ENCODE measurements at regions not wholly inside any gene's neighbourhood (a gene's known extent, or its start where the extent isn't known, plus 50 kb on each side); places are given as distances from the start of the nearest gene placed in this dataset.
"Not testable (repeated sequence)": the region's sequence is repeated elsewhere in the genome, so short reads cannot be mapped to it uniquely, and the experiment has no call there.

- not testable (repeated sequence) for H3K27ac Mint-ChIP-seq; H3K4me1 Mint-ChIP-seq; H3K27me3 Mint-ChIP-seq (ENCODE audit: low read depth in 3 of 3); DNase-seq; H3K36me3 Mint-ChIP-seq; H3K4me3 Mint-ChIP-seq
- peaks cover 0 to 17% (median 3%) of the 10 kb centered on the region in 6 donors for H3K9me3 Mint-ChIP-seq
These were observed 82.6 kb upstream of the DCC start for GRCh38 chr18:52257417-52257816.

GRCh38 chr18:52275817-52276216, 64.2 kb upstream of the DCC start:
- Mint-ChIP-seq H3K9me3 (peaks cover 0 to 8% (median under 1%) of the 10 kb centered on the region in 6 donors), H3K27ac (no peak overlapping the region), H3K27me3 (ENCODE audit: low read depth in 3 of 3) (no peaks in the 10 kb centered on the region), H3K36me3 (no peaks in the 10 kb centered on the region), H3K4me1 (no peaks in the 10 kb centered on the region), H3K4me3 (no peak overlapping the region)
- DNase-seq = no peak

GRCh38 chr18:52277785-52278184, 62.2 kb upstream of the DCC start:
- DNase-seq = no peak
- no peaks in the 10 kb centered on the region for H3K36me3 Mint-ChIP-seq
- no peaks in the 10 kb centered on the region for H3K27me3 Mint-ChIP-seq (ENCODE audit: low read depth in 3 of 3)
- no peak overlapping the region for H3K4me3 Mint-ChIP-seq
- H3K27ac Mint-ChIP-seq = no peak overlapping the region
- H3K4me1 Mint-ChIP-seq = no peaks in the 10 kb centered on the region
- H3K9me3 Mint-ChIP-seq = peaks cover 0 to 6% (median under 1%) of the 10 kb centered on the region in 6 donors

GRCh38 chr18:52278191-52278590, 61.8 kb upstream of the DCC start:
- H3K27ac Mint-ChIP-seq = no peak overlapping the region
- H3K4me1 Mint-ChIP-seq = no peaks in the 10 kb centered on the region
- no peak for DNase-seq
- no peaks in the 10 kb centered on the region for H3K27me3 Mint-ChIP-seq (ENCODE audit: low read depth in 3 of 3)
- H3K4me3 Mint-ChIP-seq = no peak overlapping the region
- peaks cover 0 to 6% (median under 1%) of the 10 kb centered on the region in 6 donors for H3K9me3 Mint-ChIP-seq
- no peaks in the 10 kb centered on the region for H3K36me3 Mint-ChIP-seq

- no peaks in the 10 kb centered on the region for H3K27me3 Mint-ChIP-seq (ENCODE audit: low read depth in 3 of 3)
- peaks cover 0 to 10% (median under 1%) of the 10 kb centered on the region in 6 donors for H3K9me3 Mint-ChIP-seq
- no peaks in the 10 kb centered on the region for H3K36me3 Mint-ChIP-seq
- H3K27ac Mint-ChIP-seq = no peak overlapping the region
- H3K4me3 Mint-ChIP-seq = no peak overlapping the region
- no peak for DNase-seq
- H3K4me1 Mint-ChIP-seq = no peaks in the 10 kb centered on the region
These were observed 59.3 kb upstream of the DCC start for GRCh38 chr18:52280702-52281101.

- Mint-ChIP-seq H3K4me1 (no peaks in the 10 kb centered on the region), H3K9me3 (peaks cover 0 to 4% (median 0%) of the 10 kb centered on the region in 6 donors), H3K4me3 (no peak overlapping the region), H3K36me3 (no peaks in the 10 kb centered on the region), H3K27me3 (ENCODE audit: low read depth in 3 of 3) (peaks cover 0 to 1% (median 0%) of the 10 kb centered on the region in 3 donors), H3K27ac (no peak overlapping the region)
- DNase-seq = no peak
These were observed 56.1 kb upstream of the DCC start for GRCh38 chr18:52283927-52284326.

- H3K4me3 Mint-ChIP-seq = no peak overlapping the region
- no peak for DNase-seq
- H3K27ac Mint-ChIP-seq = no peak overlapping the region
- no peaks in the 10 kb centered on the region for H3K36me3 Mint-ChIP-seq
- H3K9me3 Mint-ChIP-seq = peaks cover 0 to 4% (median 0%) of the 10 kb centered on the region in 6 donors
- peaks cover 0 to 1% (median 0%) of the 10 kb centered on the region in 3 donors for H3K27me3 Mint-ChIP-seq (ENCODE audit: low read depth in 3 of 3)
- no peaks in the 10 kb centered on the region for H3K4me1 Mint-ChIP-seq
These were observed 53.3 kb upstream of the DCC start for GRCh38 chr18:52286675-52287074.

GRCh38 chr18:52287151-52287550, 52.8 kb upstream of the DCC start:
- H3K27me3 Mint-ChIP-seq (ENCODE audit: low read depth in 3 of 3) = peaks cover 0 to 1% (median under 1%) of the 10 kb centered on the region in 3 donors
- H3K9me3 Mint-ChIP-seq = peaks cover 0 to 4% (median 0%) of the 10 kb centered on the region in 6 donors
- H3K4me3 Mint-ChIP-seq = no peak overlapping the region
- H3K36me3 Mint-ChIP-seq = no peaks in the 10 kb centered on the region
- DNase-seq = no peak
- H3K4me1 Mint-ChIP-seq = no peaks in the 10 kb centered on the region
- H3K27ac Mint-ChIP-seq = no peak overlapping the region

GRCh38 chr18:52288403-52289004, 51.5 kb upstream of the DCC start:
- Mint-ChIP-seq H3K27me3 (ENCODE audit: low read depth in 3 of 3) (peaks cover 0 to 5% (median 2%) of the 10 kb centered on the region in 3 donors), H3K4me1 (no peaks in the 10 kb centered on the region), H3K27ac (no peak overlapping the region), H3K9me3 (peaks cover 0 to 4% (median 0%) of the 10 kb centered on the region in 6 donors), H3K4me3 (no peak overlapping the region), H3K36me3 (no peaks in the 10 kb centered on the region)
- no peak for DNase-seq

- Mint-ChIP-seq H3K27me3 (ENCODE audit: low read depth in 3 of 3) (peaks cover 0 to 5% (median 2%) of the 10 kb centered on the region in 3 donors), H3K4me1 (no peaks in the 10 kb centered on the region), H3K27ac (no peak overlapping the region), H3K36me3 (no peaks in the 10 kb centered on the region), H3K9me3 (peaks cover 0 to 4% (median 0%) of the 10 kb centered on the region in 6 donors), H3K4me3 (no peak overlapping the region)
- no peak for DNase-seq
These were observed 50.6 kb upstream of the DCC start for GRCh38 chr18:52289392-52289791.

All from immature natural killer cell (primary cell).